GM21717 (cell line): ENCODE measurements at regions not wholly inside any gene's neighbourhood (a gene's known extent, or its start where the extent isn't known, plus 50 kb on each side); places are given as distances from the start of the nearest gene placed in this dataset.
"Not testable (repeated sequence)": the region's sequence is repeated elsewhere in the genome, so short reads cannot be mapped to it uniquely, and the experiment has no call there.

ENCODE experiments used
- ATAC-seq: cut with Tn5 transposase; IDR thresholded peaks from one replicate; pipeline ENCODE4 v1.9.1; 2021; ENCODE audit warnings: mild to moderate bottlenecking, moderate library complexity; ENCODE audit not compliant: unreplicated experiment

GRCh38 chr12:34301251-34302130 is 279.2 kb downstream of the ALG10 start:
- ATAC-seq = no peak

DNA sequence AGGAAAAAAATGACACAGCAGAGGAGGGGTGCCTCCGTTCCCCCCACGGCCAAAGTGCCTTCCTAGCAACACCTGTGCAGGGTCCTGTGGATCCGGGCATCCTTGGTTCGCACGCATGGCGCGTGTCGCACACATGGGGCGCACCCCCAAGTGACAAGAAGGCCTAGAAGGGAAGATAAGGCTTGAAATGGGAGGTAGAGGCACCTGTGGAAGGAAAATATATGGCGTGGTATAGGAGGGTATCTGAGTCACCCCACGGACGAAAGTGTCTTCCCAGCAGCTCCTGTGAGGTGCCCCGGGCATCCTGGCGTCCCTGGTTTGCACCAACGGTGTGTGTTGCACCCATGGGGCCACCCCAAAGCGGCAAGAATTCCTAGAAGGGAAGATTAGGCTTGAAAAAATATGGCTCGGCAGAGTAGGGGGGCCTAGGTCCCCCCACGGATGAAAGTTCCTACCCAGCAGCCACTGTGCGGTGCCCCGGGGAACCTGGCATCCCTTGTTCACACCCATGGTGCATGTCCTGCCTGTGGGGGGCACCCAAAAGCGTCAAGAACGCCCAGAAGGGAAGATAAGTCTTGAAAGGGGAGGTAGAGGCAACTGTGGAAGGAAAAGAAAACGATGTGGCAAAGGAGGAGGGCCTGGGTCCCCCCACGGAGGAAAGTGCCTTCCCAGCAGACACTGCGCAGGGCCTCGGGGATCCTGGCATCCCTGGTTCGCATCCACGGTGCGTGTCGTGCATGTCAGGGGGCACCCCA is 280.0 kb downstream of the ALG10 start:
- ATAC-seq = no peak

GRCh38 chr12:34303091-34303870 is 281.0 kb downstream of the ALG10 start:
- no peak for ATAC-seq

DNA sequence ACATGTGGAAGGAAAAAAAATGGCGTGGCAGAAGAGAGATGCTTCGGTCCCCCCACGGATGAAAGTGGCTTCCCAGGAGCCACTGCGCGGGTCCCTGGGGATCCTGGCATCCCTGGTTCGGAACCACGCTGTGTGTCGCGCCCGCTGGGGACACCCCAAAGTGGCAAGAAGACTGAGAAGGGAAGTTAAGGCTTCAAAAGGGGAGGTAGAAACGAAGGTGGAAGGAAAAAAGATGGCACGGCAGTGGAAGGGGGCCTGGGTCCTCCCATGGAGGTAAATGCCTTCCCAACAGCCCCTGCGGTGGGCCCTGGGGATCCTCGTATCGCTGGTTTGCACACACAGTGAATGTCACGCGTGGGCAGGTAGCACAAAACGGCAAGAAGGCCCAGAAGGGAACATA is 281.7 kb downstream of the ALG10 start:
- no peak for ATAC-seq

GRCh38 chr12:34304546-34304945 is 282.2 kb downstream of the ALG10 start:
- ATAC-seq = no peak

GRCh38 chr12:34305176-34305575 is 282.9 kb downstream of the ALG10 start:
- no peak for ATAC-seq

DNA sequence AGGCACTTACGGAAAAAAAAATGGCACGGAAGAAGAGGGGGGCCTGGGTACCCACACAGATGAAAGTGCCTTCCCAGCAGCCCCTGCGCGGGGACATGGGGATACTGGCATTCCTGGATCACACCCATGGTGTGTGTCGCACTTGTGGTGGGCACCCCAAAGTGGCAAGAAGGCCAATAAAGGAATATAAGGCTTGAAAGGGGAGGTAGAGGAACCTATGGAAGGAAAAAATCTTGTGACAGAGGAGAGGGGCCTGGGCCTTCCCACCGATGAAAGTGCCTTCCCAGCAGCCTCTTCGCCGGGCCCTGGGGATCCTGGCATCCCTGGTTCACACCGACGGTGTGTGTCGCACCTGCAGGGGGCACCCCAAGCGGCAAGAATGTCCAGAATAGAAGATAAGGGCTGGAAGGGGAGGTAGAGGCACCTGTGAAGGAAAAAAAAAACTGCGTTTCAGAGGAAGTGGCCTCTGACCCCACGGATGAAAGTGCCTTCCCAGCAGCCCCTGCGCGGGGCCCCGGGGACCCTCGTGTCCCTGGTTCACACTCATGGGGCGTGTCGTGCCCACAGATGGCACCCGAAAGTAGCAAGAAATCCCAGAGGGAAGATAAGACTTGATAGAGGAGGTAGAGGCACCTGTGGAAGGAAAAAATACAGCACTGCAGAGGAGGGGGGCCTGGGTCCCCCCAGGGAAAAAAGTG is 284.0 kb downstream of the ALG10 start:
- no peak for ATAC-seq

GRCh38 chr12:34309806-34310804 is 287.8 kb downstream of the ALG10 start:
- not testable (repeated sequence) for ATAC-seq

GRCh38 chr12:34311337-34311736 is 289.0 kb downstream of the ALG10 start:
- ATAC-seq = no peak

DNA sequence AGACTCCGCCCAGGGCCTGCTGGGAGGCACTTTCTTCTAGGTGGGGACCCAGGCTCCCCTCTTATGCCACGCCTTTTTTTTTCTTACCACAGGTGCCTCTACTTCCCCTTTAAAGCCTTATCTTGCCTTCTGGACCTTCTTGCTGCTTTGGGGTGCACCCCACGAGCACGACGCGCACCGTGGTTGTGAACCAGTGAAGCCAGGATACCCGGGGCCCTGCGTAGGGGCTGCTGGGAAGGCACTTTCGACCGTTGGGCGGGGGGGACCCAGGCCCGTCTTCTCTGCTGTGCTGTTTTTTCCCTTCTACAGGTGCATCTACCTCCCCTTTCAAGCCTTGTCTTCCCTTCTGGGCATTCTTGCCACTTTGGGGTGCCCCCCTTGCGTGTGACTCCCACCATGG is 305.4 kb downstream of the ALG10 start:
- no peak for ATAC-seq

DNA sequence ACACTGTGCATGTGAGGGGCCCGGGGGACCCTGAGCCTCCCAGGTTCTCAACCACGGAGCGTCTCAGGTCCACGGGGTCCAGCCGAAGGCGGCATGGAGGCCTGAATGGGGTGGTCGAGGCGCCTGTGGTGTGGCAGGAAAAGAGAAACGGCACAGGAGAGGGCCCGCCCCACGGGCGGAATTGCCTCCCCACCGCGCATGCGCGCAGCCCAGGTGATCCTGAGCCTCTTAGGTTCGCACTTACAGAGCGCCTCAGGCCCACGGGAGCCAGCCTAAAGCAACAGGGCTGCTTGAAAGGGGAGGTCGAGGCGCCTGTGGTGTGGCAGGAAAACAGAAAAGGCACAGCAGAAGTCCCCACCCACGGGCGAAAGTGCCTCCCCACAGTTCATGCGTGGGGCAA is 311.0 kb downstream of the ALG10 start:
- ATAC-seq = no peak

GRCh38 chr12:34334538-34334937 is 312.2 kb downstream of the ALG10 start:
- ATAC-seq = no peak

DNA sequence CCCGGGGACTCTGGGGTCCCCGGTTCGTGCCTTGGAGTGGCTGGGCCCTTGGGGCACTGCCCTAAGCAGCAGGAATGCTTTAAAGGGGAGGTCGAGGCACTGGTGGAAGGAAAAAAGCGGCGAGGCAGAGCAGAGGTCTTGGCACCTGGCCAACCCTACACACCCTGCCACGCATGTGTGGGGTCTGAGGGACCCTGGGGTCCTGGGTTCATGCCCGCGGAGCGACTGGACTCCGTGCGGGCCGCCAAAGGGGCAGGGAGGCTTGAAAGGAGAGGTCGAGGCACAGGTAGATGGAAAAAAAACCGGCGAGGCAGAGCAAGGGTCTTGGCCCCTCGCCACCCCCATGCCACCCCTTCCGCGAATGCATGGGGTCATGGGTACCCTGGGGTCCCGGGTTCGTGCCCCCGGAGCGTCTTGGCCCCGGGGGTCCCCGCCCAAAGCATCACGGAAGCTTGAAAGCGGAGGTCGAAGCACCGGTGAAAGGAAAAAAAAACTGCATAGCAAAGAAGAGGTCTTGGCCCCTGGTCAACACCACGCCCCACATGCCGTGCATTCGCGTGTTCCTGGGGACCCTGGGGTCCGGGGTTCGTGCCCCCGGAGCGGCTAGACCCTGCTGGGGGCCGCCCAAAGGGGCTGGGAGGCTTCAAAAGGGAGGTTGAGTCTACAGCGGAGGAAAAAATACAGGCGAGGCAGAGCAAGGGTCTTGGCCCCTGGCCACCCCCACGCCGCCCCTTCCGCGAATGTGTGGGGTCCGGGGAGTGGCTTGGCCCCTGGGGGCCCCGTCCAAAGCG is 312.9 kb downstream of the ALG10 start:
- no peak for ATAC-seq

DNA sequence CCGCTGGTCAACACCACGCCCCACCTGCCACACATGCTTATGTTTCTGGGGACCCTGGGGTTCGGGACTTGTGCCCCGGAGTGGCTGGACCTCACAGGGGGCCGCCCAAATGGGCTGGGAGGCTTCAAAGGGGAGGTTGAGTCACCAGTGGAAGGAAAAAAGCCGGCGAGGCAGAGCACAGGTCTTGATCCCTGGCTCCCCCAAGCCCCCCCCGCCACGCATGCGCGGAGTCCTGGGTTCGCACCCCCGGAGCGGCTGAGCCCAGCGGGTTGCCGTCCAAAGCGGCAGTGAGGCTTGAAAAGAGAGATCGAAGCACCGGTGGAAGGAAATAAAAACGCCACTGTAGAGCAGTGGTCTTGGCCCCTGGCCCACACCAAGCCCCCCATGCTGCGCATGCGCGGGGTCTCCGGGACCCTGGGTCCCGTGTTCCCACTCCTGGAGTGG is 313.5 kb downstream of the ALG10 start:
- ATAC-seq = no peak

- ATAC-seq = no peak
Measured at GRCh38 chr12:34336619-34337465, 314.5 kb downstream of the ALG10 start.

DNA sequence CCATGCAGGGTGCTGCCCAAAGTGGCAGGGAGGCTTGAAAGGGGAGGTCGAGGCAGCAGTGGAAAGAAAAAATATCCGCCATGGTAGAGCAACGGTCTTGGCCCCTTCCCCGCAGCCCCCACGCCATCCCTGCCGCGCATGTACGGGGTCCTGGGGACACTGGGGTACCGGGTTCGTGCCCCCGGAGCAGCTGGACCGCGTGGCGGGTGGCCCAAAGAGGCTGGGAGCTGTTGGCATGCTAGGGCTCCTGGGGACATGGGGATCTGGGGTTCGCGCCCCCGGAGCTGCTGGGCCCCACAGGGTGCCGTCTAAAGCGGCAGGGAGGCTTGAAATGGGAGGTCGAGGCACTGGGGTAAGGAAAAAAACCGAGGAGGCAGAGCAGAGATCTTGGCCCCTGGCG is 316.5 kb downstream of the ALG10 start:
- no peak for ATAC-seq

DNA sequence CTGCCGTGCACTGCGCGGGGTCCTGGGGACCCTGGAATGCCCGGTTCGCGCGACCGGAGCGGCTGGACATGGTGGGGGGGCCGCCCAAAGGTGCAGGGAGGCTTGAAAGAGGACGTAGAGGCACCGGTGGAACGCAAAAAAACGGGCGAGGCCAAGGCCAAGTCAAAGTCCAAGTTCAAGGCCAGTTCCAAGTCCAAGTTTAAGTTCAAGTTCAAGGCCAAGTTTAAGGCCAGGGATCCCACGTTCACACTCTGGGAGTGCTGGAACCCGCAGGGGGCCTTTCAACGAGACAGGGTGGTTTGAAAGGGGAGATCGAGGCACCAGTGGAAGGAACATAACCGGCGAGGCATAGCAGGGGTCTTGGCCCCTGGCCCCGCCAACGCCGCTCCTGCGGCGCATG is 317.6 kb downstream of the ALG10 start:
- no peak for ATAC-seq
